A673 (cell line): ENCODE measurements at regions not wholly inside any gene's neighbourhood (a gene's known extent, or its start where the extent isn't known, plus 50 kb on each side); places are given as distances from the start of the nearest gene placed in this dataset.

ENCODE experiments used
- BruUV-seq: library from RNA; stranded (reverse); fragments of 400-500 nt; replicated peaks from 2 replicates; lab custom pipeline; 2021; lab: Mats Ljungman, UMichigan
- CTCF ChIA-PET: fragments of 300-600 bp; sonication (Branson Sonifier 250); formaldehyde crosslinking; loops from one replicate; lab custom pipeline; 2022; ENCODE audit warnings: antibody characterized with exemption; lab: Charles Lee
- POLR2A ChIA-PET: fragments of 300-600 bp; sonication (Branson Sonifier 250); formaldehyde crosslinking; loops from one replicate; lab custom pipeline; 2022; ENCODE audit warnings: antibody characterized with exemption; ENCODE audit not compliant: low non-redundant PET; lab: Charles Lee
- DNase-seq: peaks from one replicate; pipeline ENCODE4 v3.0.0-alpha.2; 2015; ENCODE audit warnings: low spot score
- H3K27ac ChIP-seq: fragments of 200-600 bp; sonication (generic); 2 replicates; pipeline ENCODE4 v1.5.1; 2016; ENCODE audit warnings: mixed run types, low read depth, mild to moderate bottlenecking, mixed read lengths, antibody characterized with exemption, low read length; ENCODE audit not compliant: poor library complexity, severe bottlenecking
- H3K27me3 ChIP-seq: fragments of 200-600 bp; sonication (generic); replicated peaks from 2 replicates; pipeline ENCODE4 v1.6.1; 2017; ENCODE audit warnings: mixed run types, low read depth, mild to moderate bottlenecking, mixed read lengths, antibody characterized with exemption, low read length; ENCODE audit not compliant: insufficient read depth, poor library complexity
- H3K36me3 ChIP-seq: fragments of 200-600 bp; sonication (generic); 2 replicates; pipeline ENCODE4 v1.6.1; 2016; ENCODE audit warnings: mixed run types, mild to moderate bottlenecking, mixed read lengths, antibody characterized with exemption, low read length; ENCODE audit not compliant: insufficient read depth, poor library complexity, severe bottlenecking
- H3K4me1 ChIP-seq: fragments of 200-600 bp; sonication (generic); 2 replicates; pipeline ENCODE4 v1.6.1; 2017; ENCODE audit warnings: mixed run types, mild to moderate bottlenecking, mixed read lengths, antibody characterized with exemption, low read length; ENCODE audit not compliant: insufficient read depth, poor library complexity, severe bottlenecking
- H3K4me3 ChIP-seq: fragments of 200-600 bp; sonication (generic); 2 replicates; pipeline ENCODE4 v1.5.1; 2016; ENCODE audit warnings: low read depth, mixed run types, mild to moderate bottlenecking, mixed read lengths, low read length; ENCODE audit not compliant: poor library complexity, severe bottlenecking
- H3K9me3 ChIP-seq: fragments of 200-600 bp; sonication (generic); 2 replicates; pipeline ENCODE4 v1.6.1; 2016; ENCODE audit warnings: mixed run types, low read depth, mild to moderate bottlenecking, mixed read lengths, antibody characterized with exemption, low read length; ENCODE audit not compliant: poor library complexity, severe bottlenecking
- EZH2 ChIP-seq: fragments of 200-600 bp; sonication (generic); IDR thresholded peaks from 2 replicates; pipeline ENCODE4 v1.6.1; 2017; ENCODE audit warnings: borderline replicate concordance, low read depth, mild to moderate bottlenecking, mixed read lengths, antibody characterized with exemption, low read length; ENCODE audit not compliant: poor library complexity, severe bottlenecking
- intact Hi-C: fragments of 100-400 bp; cut with micrococcal nuclease; formaldehyde crosslinking; loops from one replicate; pipeline ENCODE4 v1.10.0; 2022; ENCODE audit not compliant: unreplicated experiment
- TF ChIP-seq, protein P1 (sequence below): fragments of 300-800, 200-600 bp; sonication (generic); conservative IDR thresholded peaks from 2 replicates; pipeline ENCODE4 v1.5.1; 2017; ENCODE audit warnings: low read depth, mild to moderate bottlenecking, antibody characterized with exemption, low read length, moderate library complexity, mixed read lengths

DNA sequence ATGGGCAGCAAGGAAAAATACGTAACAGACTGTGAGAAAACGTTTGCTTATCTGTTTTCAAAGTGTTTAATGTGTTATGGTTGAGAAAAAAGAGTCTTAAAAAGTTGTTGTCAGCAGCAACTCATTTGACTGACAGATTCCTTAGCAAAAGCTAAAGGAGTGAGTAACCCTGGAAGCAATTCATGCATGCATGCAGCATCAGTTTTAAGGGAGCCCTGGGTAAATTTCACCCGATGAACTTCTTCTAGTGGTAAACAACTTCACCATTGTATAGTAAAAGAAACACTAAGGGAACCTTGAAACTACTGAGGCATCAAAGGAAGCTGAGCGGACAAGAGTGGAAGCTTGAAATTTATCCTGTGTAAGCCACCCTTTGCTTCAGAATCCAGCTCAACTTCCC, 583.2 kb upstream of the INTU start:
- H3K27me3 ChIP-seq, result no peaks in the 10 kb centered on the region
- CTCF ChIA-PET, result no interaction called here
- H3K27ac ChIP-seq, result no peak overlapping the region
- no peaks in the 10 kb centered on the region for H3K36me3 ChIP-seq
- BruUV-seq, result no TSS peak
- no peak overlapping the region for H3K4me3 ChIP-seq
- TF ChIP-seq EZH2, result no peak
- DNase-seq, result no peak
- POLR2A ChIA-PET, result no interaction called here
- H3K4me1 ChIP-seq, result peaks cover 13% of the 10 kb centered on the region
- H3K9me3 ChIP-seq, result no peaks in the 10 kb centered on the region
- intact Hi-C loops, result no loop called here

GRCh38 chr4:127052742-127053141, 580.0 kb upstream of the INTU start:
- no peak for DNase-seq
- Histone ChIP-seq H3K4me1 (no peaks in the 10 kb centered on the region), H3K36me3 (no peaks in the 10 kb centered on the region), H3K27ac (no peak overlapping the region), H3K27me3 (no peaks in the 10 kb centered on the region), H3K9me3 (no peaks in the 10 kb centered on the region), H3K4me3 (no peak overlapping the region)
- intact Hi-C loops, result no loop called here
- TF ChIP-seq, protein P1, sequence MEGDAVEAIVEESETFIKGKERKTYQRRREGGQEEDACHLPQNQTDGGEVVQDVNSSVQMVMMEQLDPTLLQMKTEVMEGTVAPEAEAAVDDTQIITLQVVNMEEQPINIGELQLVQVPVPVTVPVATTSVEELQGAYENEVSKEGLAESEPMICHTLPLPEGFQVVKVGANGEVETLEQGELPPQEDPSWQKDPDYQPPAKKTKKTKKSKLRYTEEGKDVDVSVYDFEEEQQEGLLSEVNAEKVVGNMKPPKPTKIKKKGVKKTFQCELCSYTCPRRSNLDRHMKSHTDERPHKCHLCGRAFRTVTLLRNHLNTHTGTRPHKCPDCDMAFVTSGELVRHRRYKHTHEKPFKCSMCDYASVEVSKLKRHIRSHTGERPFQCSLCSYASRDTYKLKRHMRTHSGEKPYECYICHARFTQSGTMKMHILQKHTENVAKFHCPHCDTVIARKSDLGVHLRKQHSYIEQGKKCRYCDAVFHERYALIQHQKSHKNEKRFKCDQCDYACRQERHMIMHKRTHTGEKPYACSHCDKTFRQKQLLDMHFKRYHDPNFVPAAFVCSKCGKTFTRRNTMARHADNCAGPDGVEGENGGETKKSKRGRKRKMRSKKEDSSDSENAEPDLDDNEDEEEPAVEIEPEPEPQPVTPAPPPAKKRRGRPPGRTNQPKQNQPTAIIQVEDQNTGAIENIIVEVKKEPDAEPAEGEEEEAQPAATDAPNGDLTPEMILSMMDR, result no peak
- no peak for TF ChIP-seq EZH2
- BruUV-seq, result no TSS peak
- CTCF ChIA-PET, result no interaction called here
- POLR2A ChIA-PET, result no interaction called here

GRCh38 chr4:127055357-127055756, 577.4 kb upstream of the INTU start:
- no TSS peak for BruUV-seq
- DNase-seq, result no peak
- intact Hi-C loops, result no loop called here
- TF ChIP-seq EZH2, result no peak
- TF ChIP-seq, protein P1, result no peak
- H3K27ac ChIP-seq, result no peak overlapping the region
- H3K36me3 ChIP-seq, result no peaks in the 10 kb centered on the region
- no peaks in the 10 kb centered on the region for H3K9me3 ChIP-seq
- H3K4me1 ChIP-seq, result no peaks in the 10 kb centered on the region
- POLR2A ChIA-PET, result no interaction called here
- CTCF ChIA-PET, result no interaction called here
- H3K4me3 ChIP-seq, result no peak overlapping the region
- no peaks in the 10 kb centered on the region for H3K27me3 ChIP-seq

- TF ChIP-seq, protein P1, result no peak
- TF ChIP-seq EZH2, result no peak
- H3K27me3 ChIP-seq, result no peaks in the 10 kb centered on the region
- DNase-seq, result no peak
- BruUV-seq, result no TSS peak
- ChIA-PET POLR2A (no interaction called here), CTCF (no interaction called here)
- no peaks in the 10 kb centered on the region for H3K4me1 ChIP-seq
- H3K4me3 ChIP-seq, result no peak overlapping the region
- no peak overlapping the region for H3K27ac ChIP-seq
- H3K9me3 ChIP-seq, result no peaks in the 10 kb centered on the region
- H3K36me3 ChIP-seq, result no peaks in the 10 kb centered on the region
- intact Hi-C loops, result no loop called here
Measured at GRCh38 chr4:127069675-127070074, 563.1 kb upstream of the INTU start.
